ENCODE measurements at regions not wholly inside any gene's neighbourhood (a gene's known extent, or its start where the extent isn't known, plus 50 kb on each side); places are given as distances from the start of the nearest gene placed in this dataset.

DNA sequence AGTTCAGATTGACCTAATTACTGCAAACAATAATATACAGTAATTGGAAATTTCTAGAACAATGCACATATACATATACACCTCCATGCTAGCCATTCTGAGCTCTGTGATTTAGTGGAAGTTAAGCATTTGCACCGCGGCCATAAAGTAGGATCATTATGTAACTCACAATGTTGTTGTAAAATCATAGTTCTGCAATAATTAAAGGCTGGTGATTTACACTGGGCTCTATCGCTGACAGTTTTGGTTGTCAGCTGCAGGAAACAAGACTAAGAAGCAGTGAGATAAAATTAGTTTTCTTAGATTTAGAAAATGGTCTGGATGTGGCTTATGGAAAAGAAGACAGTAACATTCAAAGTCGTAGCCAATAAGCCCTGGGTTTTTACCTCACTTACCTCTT is 776.3 kb downstream of the TMEM121 start:
- no peaks in the 10 kb centered on the region for H3K9me3 Mint-ChIP-seq
- H3K4me3 Mint-ChIP-seq: no peak overlapping the region
- H3K4me1 Mint-ChIP-seq (ENCODE audit: low read depth): peaks cover 11% of the 10 kb centered on the region
- peaks cover 5% of the 10 kb centered on the region for H3K27me3 Mint-ChIP-seq
- no peaks in the 10 kb centered on the region for H3K36me3 Mint-ChIP-seq (ENCODE audit: low read depth)
- TF ChIP-seq, protein P1, sequence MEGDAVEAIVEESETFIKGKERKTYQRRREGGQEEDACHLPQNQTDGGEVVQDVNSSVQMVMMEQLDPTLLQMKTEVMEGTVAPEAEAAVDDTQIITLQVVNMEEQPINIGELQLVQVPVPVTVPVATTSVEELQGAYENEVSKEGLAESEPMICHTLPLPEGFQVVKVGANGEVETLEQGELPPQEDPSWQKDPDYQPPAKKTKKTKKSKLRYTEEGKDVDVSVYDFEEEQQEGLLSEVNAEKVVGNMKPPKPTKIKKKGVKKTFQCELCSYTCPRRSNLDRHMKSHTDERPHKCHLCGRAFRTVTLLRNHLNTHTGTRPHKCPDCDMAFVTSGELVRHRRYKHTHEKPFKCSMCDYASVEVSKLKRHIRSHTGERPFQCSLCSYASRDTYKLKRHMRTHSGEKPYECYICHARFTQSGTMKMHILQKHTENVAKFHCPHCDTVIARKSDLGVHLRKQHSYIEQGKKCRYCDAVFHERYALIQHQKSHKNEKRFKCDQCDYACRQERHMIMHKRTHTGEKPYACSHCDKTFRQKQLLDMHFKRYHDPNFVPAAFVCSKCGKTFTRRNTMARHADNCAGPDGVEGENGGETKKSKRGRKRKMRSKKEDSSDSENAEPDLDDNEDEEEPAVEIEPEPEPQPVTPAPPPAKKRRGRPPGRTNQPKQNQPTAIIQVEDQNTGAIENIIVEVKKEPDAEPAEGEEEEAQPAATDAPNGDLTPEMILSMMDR (IDR thresholded peaks at IDR 0.05): no peak
- no peak overlapping the region for H3K27ac Mint-ChIP-seq
- ChIA-PET POLR2A (no interaction called here), CTCF (interaction anchor here (1.0 to 2.2 kb wide), 4 partner anchors 14 to 44 kb away, joined by 3 to 5 read pairs (median 4); no protein-coding TSS in a partner anchor)
- DNase-seq (no peak), ATAC-seq (no peak)
- intact Hi-C loops (cut with micrococcal nuclease): no loop called here

DNA sequence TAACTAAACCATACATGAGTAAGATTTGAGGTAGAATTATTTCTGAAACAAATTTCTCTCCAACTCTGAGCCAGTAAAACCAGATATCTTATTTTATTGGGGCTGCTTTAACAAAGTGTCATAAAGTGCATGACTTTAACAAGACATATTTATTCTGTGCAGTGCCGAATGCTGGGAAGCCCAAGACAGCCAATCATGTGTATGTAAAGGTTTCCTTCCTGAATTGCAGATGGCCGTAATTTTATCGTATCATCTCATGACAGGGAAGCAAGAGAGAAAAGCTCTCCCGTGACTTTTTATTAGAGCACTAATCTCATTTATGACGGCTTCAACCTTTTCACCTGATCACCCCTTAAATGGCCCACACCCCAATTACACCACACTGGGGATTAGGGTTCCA is 777.9 kb downstream of the TMEM121 start:
- CTCF ChIA-PET: no interaction called here

DNA sequence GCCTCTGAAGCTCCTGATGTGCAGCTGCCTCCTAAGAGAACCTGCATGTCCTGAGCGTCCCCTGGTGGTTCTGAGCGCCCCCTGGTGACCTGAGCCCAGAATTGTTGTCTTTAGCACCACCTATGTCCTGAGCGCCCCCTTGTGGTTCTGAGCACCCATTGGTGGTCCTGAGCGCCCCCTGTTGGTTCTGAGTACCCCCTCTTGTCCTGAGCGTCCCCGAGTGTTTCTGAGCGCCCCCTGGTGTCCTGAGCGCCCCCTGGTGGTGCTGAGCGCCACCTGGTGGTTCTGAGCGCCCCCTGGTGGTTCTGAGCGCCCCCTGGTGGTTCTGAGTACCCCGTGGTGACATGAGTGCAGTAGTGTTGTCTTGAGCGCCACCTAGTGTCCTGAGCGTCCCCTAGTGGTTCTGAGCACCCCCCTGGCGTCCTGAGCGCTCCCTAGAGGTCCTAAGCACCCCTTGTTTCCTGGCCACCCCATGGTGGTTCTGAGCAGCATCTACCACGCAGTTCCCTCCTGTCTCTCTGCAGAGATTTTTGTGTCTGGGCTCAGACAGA is 782.5 kb downstream of the TMEM121 start:
- DNase-seq (peak; percentile 93), ATAC-seq (peak; percentile 97)
- CTCF ChIA-PET: interaction anchor here (0.6 to 2.1 kb wide), 23 partner anchors 9 to 532 kb away, joined by 3 to 22 read pairs (median 6); no protein-coding TSS in a partner anchor
- Mint-ChIP-seq H3K4me3 (no peak overlapping the region), H3K36me3 (ENCODE audit: low read depth) (no peaks in the 10 kb centered on the region), H3K27me3 (peaks cover 3% of the 10 kb centered on the region), H3K27ac (no peak overlapping the region), H3K9me3 (no peaks in the 10 kb centered on the region), H3K4me1 (ENCODE audit: low read depth) (no peaks in the 10 kb centered on the region)
- intact Hi-C loops (cut with micrococcal nuclease): no loop called here
- TF ChIP-seq, protein P1 (IDR thresholded peaks at IDR 0.05): peak; percentile 95
- POLR2A ChIA-PET: interaction anchor here (0.6 kb wide), 1 partner anchor 36 kb away, joined by 3 read pairs; no protein-coding TSS in a partner anchor

More for the DNA sequence above, 777.9 kb downstream of the TMEM121 start:
- ATAC-seq (no peak), DNase-seq (no peak)
- TF ChIP-seq, protein P1 (IDR thresholded peaks at IDR 0.05): no peak
- POLR2A ChIA-PET: no interaction called here
- no peaks in the 10 kb centered on the region for H3K36me3 Mint-ChIP-seq (ENCODE audit: low read depth)
- H3K4me1 Mint-ChIP-seq (ENCODE audit: low read depth): peaks cover 11% of the 10 kb centered on the region
- H3K27ac Mint-ChIP-seq: no peak overlapping the region
- intact Hi-C loops (cut with micrococcal nuclease): no loop called here
- H3K27me3 Mint-ChIP-seq: peaks cover 3% of the 10 kb centered on the region
- no peaks in the 10 kb centered on the region for H3K9me3 Mint-ChIP-seq
- no peak overlapping the region for H3K4me3 Mint-ChIP-seq

- no peaks in the 10 kb centered on the region for H3K36me3 Mint-ChIP-seq (ENCODE audit: low read depth)
- no peak overlapping the region for H3K4me3 Mint-ChIP-seq
- CTCF ChIA-PET: interaction anchor here (0.7 to 2.1 kb wide), 3 partner anchors 21 to 108 kb away, joined by 3 to 21 read pairs (median 8); no protein-coding TSS in a partner anchor
- no peaks in the 10 kb centered on the region for H3K4me1 Mint-ChIP-seq (ENCODE audit: low read depth)
- TF ChIP-seq, protein P1 (IDR thresholded peaks at IDR 0.05): no peak
- DNase-seq (no peak), ATAC-seq (no peak)
- no peaks in the 10 kb centered on the region for H3K9me3 Mint-ChIP-seq
- H3K27ac Mint-ChIP-seq: no peak overlapping the region
- intact Hi-C loops (cut with micrococcal nuclease): no loop called here
- POLR2A ChIA-PET: no interaction called here
- peaks cover 3% of the 10 kb centered on the region for H3K27me3 Mint-ChIP-seq
Measured at GRCh38 chr14:106309423-106309822, 783.0 kb downstream of the TMEM121 start.

- no peaks in the 10 kb centered on the region for H3K4me1 Mint-ChIP-seq (ENCODE audit: low read depth)
- H3K27ac Mint-ChIP-seq: no peak overlapping the region
- no peaks in the 10 kb centered on the region for H3K9me3 Mint-ChIP-seq
- ChIA-PET CTCF (no interaction called here), POLR2A (no interaction called here)
- no peaks in the 10 kb centered on the region for H3K27me3 Mint-ChIP-seq
- no peak overlapping the region for H3K4me3 Mint-ChIP-seq
- H3K36me3 Mint-ChIP-seq (ENCODE audit: low read depth): no peaks in the 10 kb centered on the region
- TF ChIP-seq, protein P1 (IDR thresholded peaks at IDR 0.05): no peak
- no peak for ATAC-seq
- intact Hi-C loops (cut with micrococcal nuclease): no loop called here
- no peak for DNase-seq
Measured at GRCh38 chr14:106315436-106315835, 789.1 kb downstream of the TMEM121 start.
